Calu3 (cell line): ENCODE measurements at regions not wholly inside any gene's neighbourhood (a gene's known extent, or its start where the extent isn't known, plus 50 kb on each side); places are given as distances from the start of the nearest gene placed in this dataset.

Experiments
- BruUV-seq: library from RNA; stranded (reverse); fragments of 400-500 nt; replicated peaks from 2 replicates; lab custom pipeline; 2021; lab: Mats Ljungman, UMichigan
- CTCF ChIA-PET: fragments of 300-600 bp; sonication (Branson Sonifier 250); formaldehyde crosslinking; loops from one replicate; lab custom pipeline; 2022; ENCODE audit warnings: antibody characterized with exemption; lab: Charles Lee
- DNase-seq: peaks from one replicate; pipeline ENCODE4 v3.0.0; 2022
- H3K27ac Mint-ChIP-seq: one replicate; pipeline ENCODE4 v1.8.0; 2022; ENCODE audit warnings: mixed read lengths; ENCODE audit not compliant: unreplicated experiment
- H3K27me3 Mint-ChIP-seq: one replicate; pipeline ENCODE4 v1.8.0; 2022; ENCODE audit warnings: mixed read lengths; ENCODE audit not compliant: unreplicated experiment
- H3K36me3 Mint-ChIP-seq: one replicate; pipeline ENCODE4 v1.8.0; 2022; ENCODE audit warnings: mild to moderate bottlenecking, moderate library complexity, mixed read lengths; ENCODE audit not compliant: insufficient read depth, unreplicated experiment
- H3K4me1 Mint-ChIP-seq: one replicate; pipeline ENCODE4 v1.8.0; 2022; ENCODE audit warnings: mild to moderate bottlenecking, low read depth, mixed read lengths; ENCODE audit not compliant: unreplicated experiment
- H3K4me3 Mint-ChIP-seq: one replicate; pipeline ENCODE4 v1.8.0; 2022; ENCODE audit warnings: mild to moderate bottlenecking, low read depth, moderate library complexity, mixed read lengths; ENCODE audit not compliant: unreplicated experiment
- H3K9me3 Mint-ChIP-seq: one replicate; pipeline ENCODE4 v1.8.0; 2022; ENCODE audit warnings: low read depth, mixed read lengths; ENCODE audit not compliant: unreplicated experiment
- intact Hi-C: fragments of 100-400 bp; cut with micrococcal nuclease; formaldehyde crosslinking; loops from one replicate; pipeline ENCODE4 v1.10.0; 2022; ENCODE audit not compliant: unreplicated experiment
- TF ChIP-seq, protein P1 (sequence below): fragments of 200-600 bp; IDR thresholded peaks from one replicate; pipeline ENCODE4 v1.8.0; 2022; ENCODE audit warnings: antibody characterized with exemption; ENCODE audit not compliant: unreplicated experiment

DNA sequence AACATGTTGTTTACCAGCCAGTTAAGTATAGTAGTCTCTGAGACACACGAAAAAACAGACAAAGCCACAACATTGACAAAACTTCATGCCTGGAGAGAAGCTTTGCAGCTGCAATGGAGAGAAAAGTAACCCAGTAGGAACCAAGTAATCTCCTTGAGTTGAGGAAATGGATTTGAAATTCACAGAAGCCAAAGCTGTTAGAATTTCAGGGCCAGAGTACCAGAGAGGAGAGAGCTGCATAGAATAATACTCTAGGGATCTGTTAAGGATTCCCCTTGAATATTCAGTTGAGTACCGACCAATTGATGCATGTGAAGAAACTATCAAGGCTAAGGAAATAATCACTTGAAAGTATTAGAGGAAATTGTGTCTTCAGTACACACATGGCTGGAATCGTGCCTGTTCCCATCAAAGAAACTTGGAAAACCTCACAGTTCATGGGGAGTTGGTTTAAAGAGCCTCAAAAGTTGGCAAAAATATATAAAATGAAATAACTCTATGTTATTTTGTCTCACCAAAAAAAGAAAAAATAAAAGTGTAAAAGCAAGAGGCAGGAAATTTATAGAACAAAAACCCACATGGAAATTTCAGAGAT lies 324.0 kb upstream of the NEGR1 start:
- Mint-ChIP-seq H3K36me3 (no peaks in the 10 kb centered on the region), H3K27me3 (no peaks in the 10 kb centered on the region), H3K4me3 (no peak overlapping the region), H3K27ac (no peak overlapping the region), H3K9me3 (peaks cover 8% of the 10 kb centered on the region), H3K4me1 (no peaks in the 10 kb centered on the region)
- no peak for DNase-seq
- no TSS peak for BruUV-seq
- intact Hi-C loops = no loop called here
- CTCF ChIA-PET = no interaction called here
- TF ChIP-seq, protein P1, sequence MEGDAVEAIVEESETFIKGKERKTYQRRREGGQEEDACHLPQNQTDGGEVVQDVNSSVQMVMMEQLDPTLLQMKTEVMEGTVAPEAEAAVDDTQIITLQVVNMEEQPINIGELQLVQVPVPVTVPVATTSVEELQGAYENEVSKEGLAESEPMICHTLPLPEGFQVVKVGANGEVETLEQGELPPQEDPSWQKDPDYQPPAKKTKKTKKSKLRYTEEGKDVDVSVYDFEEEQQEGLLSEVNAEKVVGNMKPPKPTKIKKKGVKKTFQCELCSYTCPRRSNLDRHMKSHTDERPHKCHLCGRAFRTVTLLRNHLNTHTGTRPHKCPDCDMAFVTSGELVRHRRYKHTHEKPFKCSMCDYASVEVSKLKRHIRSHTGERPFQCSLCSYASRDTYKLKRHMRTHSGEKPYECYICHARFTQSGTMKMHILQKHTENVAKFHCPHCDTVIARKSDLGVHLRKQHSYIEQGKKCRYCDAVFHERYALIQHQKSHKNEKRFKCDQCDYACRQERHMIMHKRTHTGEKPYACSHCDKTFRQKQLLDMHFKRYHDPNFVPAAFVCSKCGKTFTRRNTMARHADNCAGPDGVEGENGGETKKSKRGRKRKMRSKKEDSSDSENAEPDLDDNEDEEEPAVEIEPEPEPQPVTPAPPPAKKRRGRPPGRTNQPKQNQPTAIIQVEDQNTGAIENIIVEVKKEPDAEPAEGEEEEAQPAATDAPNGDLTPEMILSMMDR = no peak

DNA sequence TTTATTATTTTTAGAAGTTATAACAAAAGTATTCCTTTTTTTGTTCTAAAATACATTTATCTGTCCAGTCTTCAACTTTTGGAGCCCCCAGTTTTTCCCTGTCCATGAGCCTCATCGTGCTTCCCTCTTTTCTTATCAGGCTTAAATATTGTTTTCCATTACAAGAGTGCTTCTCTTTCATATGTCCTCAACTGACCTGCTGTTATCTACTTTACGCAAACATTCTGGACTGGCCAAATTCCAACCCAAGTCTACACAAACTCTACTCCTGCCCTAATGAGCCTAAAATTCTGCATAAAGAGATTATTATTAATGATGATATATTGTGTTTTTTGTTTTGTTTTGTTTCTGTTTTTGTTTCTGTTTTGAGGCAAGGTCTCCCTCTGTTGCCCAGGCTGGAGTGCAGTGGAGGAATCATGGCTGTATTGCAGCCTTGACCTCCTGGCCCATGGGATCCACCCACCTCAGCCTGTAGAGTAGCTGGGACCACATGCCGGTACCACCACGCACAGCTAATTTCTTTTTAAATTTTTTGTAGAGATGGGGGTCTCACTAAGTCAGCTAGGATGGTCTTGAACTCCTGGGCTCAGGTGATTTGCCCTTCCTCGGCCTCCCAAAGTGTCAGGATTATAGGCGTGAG lies 318.8 kb upstream of the NEGR1 start:
- BruUV-seq = no TSS peak

DNA sequence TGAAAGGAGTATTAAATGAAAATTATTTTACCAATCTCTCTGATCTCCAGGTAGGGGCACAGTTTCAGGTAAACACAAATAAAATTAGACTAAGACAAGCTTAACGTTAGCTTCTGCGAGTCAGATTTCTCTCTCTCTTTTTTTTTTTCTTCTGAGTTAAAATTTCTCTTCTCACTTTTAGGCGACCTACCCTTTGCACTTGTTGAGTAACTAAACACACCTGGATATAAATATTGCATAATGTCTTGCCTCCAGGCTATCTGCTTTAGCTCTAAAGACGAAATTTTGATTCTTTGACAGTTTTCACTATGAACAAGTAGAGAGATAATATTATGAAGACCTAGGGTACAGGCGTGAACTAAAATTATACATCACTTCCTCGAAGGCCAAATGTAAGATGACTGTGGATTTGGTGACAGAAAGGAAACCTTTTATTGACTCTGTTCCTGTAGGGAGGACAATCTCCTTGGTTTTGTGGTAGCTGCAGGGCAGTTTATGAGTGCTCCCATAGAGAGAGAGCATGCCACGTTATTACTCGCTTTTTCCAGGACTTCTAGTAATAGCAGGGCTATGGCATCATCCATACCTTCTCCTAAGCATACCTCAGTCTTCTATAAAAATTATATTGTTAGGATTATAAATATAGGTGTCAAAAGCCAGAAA lies 303.8 kb upstream of the NEGR1 start:
- no peak for DNase-seq
- no TSS peak for BruUV-seq
- CTCF ChIA-PET = no interaction called here
- peaks cover 3% of the 10 kb centered on the region for H3K9me3 Mint-ChIP-seq
- no peak overlapping the region for H3K27ac Mint-ChIP-seq
- H3K4me1 Mint-ChIP-seq = no peaks in the 10 kb centered on the region
- no peaks in the 10 kb centered on the region for H3K27me3 Mint-ChIP-seq
- intact Hi-C loops = no loop called here
- H3K36me3 Mint-ChIP-seq = no peaks in the 10 kb centered on the region
- H3K4me3 Mint-ChIP-seq = no peak overlapping the region
- TF ChIP-seq, protein P1 = no peak

More for the DNA sequence above, 318.8 kb upstream of the NEGR1 start:
- CTCF ChIA-PET = no interaction called here
- Mint-ChIP-seq H3K9me3 (peaks cover 6% of the 10 kb centered on the region), H3K4me3 (no peak overlapping the region), H3K4me1 (no peaks in the 10 kb centered on the region), H3K27me3 (no peaks in the 10 kb centered on the region), H3K36me3 (no peaks in the 10 kb centered on the region), H3K27ac (no peak overlapping the region)
- intact Hi-C loops = no loop called here
- no peak for DNase-seq
- TF ChIP-seq, protein P1 = no peak

DNA sequence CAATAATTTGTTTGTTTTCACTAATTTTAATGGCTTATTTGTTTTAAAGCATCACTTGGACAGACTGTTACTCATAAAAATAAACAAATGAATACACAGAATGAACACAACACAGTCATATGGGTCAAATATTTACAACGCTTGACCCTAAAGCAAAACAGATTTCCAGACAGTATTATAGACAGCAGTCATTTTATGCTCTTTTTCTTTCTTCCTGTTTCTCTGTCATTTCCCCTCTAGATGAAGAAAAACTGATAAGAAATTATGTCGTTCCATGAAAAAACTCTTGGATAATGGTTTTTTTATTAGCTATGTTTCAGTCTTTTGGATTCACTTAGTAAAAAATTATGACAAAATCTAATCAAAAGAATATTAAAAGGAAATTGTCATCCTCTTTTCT lies 297.3 kb upstream of the NEGR1 start:
- intact Hi-C loops = no loop called here
- H3K9me3 Mint-ChIP-seq = no peaks in the 10 kb centered on the region
- BruUV-seq = no TSS peak
- H3K27me3 Mint-ChIP-seq = no peaks in the 10 kb centered on the region
- DNase-seq = no peak
- no peaks in the 10 kb centered on the region for H3K36me3 Mint-ChIP-seq
- H3K27ac Mint-ChIP-seq = no peak overlapping the region
- CTCF ChIA-PET = no interaction called here
- no peaks in the 10 kb centered on the region for H3K4me1 Mint-ChIP-seq
- TF ChIP-seq, protein P1 = no peak
- no peak overlapping the region for H3K4me3 Mint-ChIP-seq
